Keratinocyte (primary cell): ENCODE measurements at regions not wholly inside any gene's neighbourhood (a gene's known extent, or its start where the extent isn't known, plus 50 kb on each side); places are given as distances from the start of the nearest gene placed in this dataset.
"Not testable (repeated sequence)": the region's sequence is repeated elsewhere in the genome, so short reads cannot be mapped to it uniquely, and the experiment has no call there.

Experiments used
- CTCF ChIP-seq, 3 experiments: IDR thresholded peaks in 1 of 3; conservative IDR thresholded peaks in 1 of 3; optimal IDR thresholded peaks in 1 of 3; 2 replicates in 2 of 3; 3 replicates in 1 of 3; pipeline versions ENCODE3 to v1.5.1; 2011; ENCODE audit warnings: low read length in 3 of 3, mild to moderate bottlenecking in 3 of 3, moderate library complexity in 2 of 3, control low read depth in 1 of 3, inconsistent platforms in 1 of 3; ENCODE audit not compliant: insufficient read depth in 2 of 3; ENCODE audit errors: extremely low read depth in 1 of 3
- EZH2 ChIP-seq: IDR thresholded peaks from one replicate; pipeline ENCODE4 v1.6.1; 2012; ENCODE audit warnings: inconsistent platforms, mild to moderate bottlenecking, low read length, moderate library complexity

- not testable (repeated sequence) for TF ChIP-seq EZH2; CTCF (optimal IDR thresholded peaks at IDR 0.05 in 1 of 3, IDR thresholded peaks at IDR 0.05 in 1 of 3, conservative IDR thresholded peaks at IDR 0.05 in 1 of 3; ENCODE audit: extremely low read depth in 1 of 3, insufficient read depth in 2 of 3, low read length in 3 of 3)
Measured at GRCh38 chr15:77879466-77879865, 198.0 kb downstream of the TBC1D2B start.
